ENCODE measurements at regions not wholly inside any gene's neighbourhood (a gene's known extent, or its start where the extent isn't known, plus 50 kb on each side); places are given as distances from the start of the nearest gene placed in this dataset.

DNA sequence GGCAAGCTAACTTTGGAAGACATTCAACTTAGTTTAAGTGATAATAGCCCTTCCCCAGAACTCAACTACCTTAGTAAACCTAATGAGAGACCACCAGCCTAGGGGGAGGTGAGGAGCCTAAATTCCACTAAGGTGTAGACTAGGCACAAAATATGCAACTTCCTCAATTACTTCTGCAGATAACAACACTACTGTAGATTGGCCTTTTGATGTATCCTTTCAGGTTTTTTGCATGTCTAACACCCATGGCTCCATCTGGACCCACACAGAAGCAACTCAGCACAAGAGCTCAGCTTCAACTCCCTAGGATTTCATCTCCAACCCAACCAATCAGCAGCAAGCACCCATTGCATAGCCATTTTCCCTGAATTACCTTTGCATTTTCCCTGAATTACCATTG lies 353.3 kb downstream of the AKAIN1 start:
- H3K9ac ChIP-seq (ENCODE audit: low read depth, low read length): no peak overlapping the region
- H3K27ac ChIP-seq (ENCODE audit: low read length): no peak overlapping the region
- no peak overlapping the region for H3K4me3 ChIP-seq (ENCODE audit: low read length)
- no peaks in the 10 kb centered on the region for H3K27me3 ChIP-seq (ENCODE audit: insufficient read depth, low read length)
- no peaks in the 10 kb centered on the region for H3K9me3 ChIP-seq (ENCODE audit: insufficient read depth, low read depth, low read length)
- H3K36me3 ChIP-seq (ENCODE audit: insufficient read depth, low read depth, low read length): no peaks in the 10 kb centered on the region
- H3K4me1 ChIP-seq (ENCODE audit: insufficient read depth, low read length): no peaks in the 10 kb centered on the region; the same call in 1 of the 2 replicates

DNA sequence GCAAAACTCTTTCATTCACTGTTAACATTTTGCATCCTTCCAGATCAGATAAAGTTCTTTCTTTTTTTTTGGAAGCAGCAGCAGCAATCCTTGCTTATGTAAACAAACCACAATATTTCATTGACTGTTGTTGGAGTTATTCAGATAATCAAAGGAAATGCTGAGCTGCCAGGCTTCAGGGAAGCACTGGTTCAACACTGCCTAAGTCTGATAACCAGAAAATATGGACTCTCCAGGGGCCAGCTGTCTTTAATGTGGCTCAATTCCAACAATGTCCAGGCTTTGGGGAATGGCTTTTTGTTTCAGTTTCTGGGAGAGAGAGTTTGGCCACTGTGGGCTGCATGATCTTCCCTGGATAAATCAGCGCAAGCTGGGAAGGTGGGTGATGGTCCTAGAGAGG lies 354.3 kb downstream of the AKAIN1 start:
- H3K9me3 ChIP-seq (ENCODE audit: insufficient read depth, low read depth, low read length): no peaks in the 10 kb centered on the region
- H3K9ac ChIP-seq (ENCODE audit: low read depth, low read length): no peak overlapping the region
- H3K4me1 ChIP-seq (ENCODE audit: insufficient read depth, low read length): no peaks in the 10 kb centered on the region; the same call in 1 of the 2 replicates
- no peaks in the 10 kb centered on the region for H3K36me3 ChIP-seq (ENCODE audit: insufficient read depth, low read depth, low read length)
- H3K27ac ChIP-seq (ENCODE audit: low read length): no peak overlapping the region
- no peaks in the 10 kb centered on the region for H3K27me3 ChIP-seq (ENCODE audit: insufficient read depth, low read length)
- no peak overlapping the region for H3K4me3 ChIP-seq (ENCODE audit: low read length)

DNA sequence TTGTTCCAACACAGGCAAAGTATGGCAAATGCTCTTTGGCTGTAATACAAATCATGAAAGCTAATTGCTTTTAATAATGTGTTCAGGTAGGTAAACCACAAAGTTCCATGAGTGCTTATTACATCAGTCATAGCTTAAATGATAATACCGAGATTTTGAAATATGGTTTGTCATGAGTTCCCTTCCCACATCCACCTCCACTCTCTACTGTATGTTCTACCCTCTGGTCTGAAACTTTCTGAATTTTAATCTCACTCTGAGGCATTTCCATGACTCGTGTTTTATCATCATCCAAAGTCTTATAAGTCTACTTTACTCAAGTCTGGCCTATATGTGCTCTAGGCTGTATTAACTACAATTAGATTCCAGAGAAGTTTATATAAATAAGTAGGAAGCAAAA lies 354.8 kb downstream of the AKAIN1 start:
- Histone ChIP-seq H3K36me3 (ENCODE audit: insufficient read depth, low read depth, low read length) (no peaks in the 10 kb centered on the region), H3K4me3 (ENCODE audit: low read length) (no peak overlapping the region), H3K4me1 (ENCODE audit: insufficient read depth, low read length) (no peaks in the 10 kb centered on the region; the same call in 1 of the 2 replicates), H3K27me3 (ENCODE audit: insufficient read depth, low read length) (no peaks in the 10 kb centered on the region), H3K9me3 (ENCODE audit: insufficient read depth, low read depth, low read length) (no peaks in the 10 kb centered on the region), H3K27ac (ENCODE audit: low read length) (no peak overlapping the region), H3K9ac (ENCODE audit: low read depth, low read length) (no peak overlapping the region)

- H3K36me3 ChIP-seq (ENCODE audit: insufficient read depth, low read depth, low read length): no peaks in the 10 kb centered on the region
- no peaks in the 10 kb centered on the region; the same call in 1 of the 2 replicates for H3K4me1 ChIP-seq (ENCODE audit: insufficient read depth, low read length)
- no peak overlapping the region for H3K4me3 ChIP-seq (ENCODE audit: low read length)
- no peaks in the 10 kb centered on the region for H3K27me3 ChIP-seq (ENCODE audit: insufficient read depth, low read length)
- H3K27ac ChIP-seq (ENCODE audit: low read length): no peak overlapping the region
- no peak overlapping the region for H3K9ac ChIP-seq (ENCODE audit: low read depth, low read length)
- no peaks in the 10 kb centered on the region for H3K9me3 ChIP-seq (ENCODE audit: insufficient read depth, low read depth, low read length)
Observed at GRCh38 chr18:4839639-4840038, 357.4 kb downstream of the AKAIN1 start.

GRCh38 chr18:4836141-4836540 lies 360.9 kb downstream of the AKAIN1 start:
- H3K27ac ChIP-seq (ENCODE audit: low read length): no peak overlapping the region
- no peaks in the 10 kb centered on the region for H3K9me3 ChIP-seq (ENCODE audit: insufficient read depth, low read depth, low read length)
- no peak overlapping the region for H3K9ac ChIP-seq (ENCODE audit: low read depth, low read length)
- H3K4me1 ChIP-seq (ENCODE audit: insufficient read depth, low read length): no peaks in the 10 kb centered on the region; the same call in 1 of the 2 replicates
- no peaks in the 10 kb centered on the region for H3K36me3 ChIP-seq (ENCODE audit: insufficient read depth, low read depth, low read length)
- H3K27me3 ChIP-seq (ENCODE audit: insufficient read depth, low read length): no peaks in the 10 kb centered on the region
- no peak overlapping the region for H3K4me3 ChIP-seq (ENCODE audit: low read length)

DNA sequence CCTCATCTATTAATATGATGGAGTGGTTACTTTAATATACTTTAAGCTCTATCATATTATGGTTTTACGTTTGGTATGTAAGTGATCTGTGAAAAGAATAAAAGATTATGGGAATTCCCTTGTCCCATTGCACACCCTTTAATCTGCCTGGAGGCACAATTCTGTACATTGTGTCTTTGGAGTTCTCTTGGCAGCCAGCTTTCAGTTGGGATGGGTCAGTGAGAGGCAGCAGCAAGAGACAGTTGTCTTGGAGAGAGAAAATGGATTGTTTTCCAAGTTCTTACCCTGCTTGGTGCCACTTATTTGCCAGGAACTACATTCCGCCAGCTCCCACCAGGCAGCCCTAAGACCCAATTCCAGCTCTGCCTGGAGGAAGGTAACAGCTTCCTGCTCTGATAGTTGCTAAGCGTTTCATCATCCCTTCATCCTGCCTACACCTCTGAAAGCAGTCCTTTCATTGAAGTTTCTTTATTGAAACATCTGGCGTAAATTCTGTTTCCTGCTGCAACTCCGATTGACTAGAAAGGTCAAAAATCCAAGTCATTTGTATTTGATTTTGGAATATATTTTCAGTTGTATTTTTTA lies 365.2 kb downstream of the AKAIN1 start:
- no peaks in the 10 kb centered on the region; the same call in 1 of the 2 replicates for H3K4me1 ChIP-seq (ENCODE audit: insufficient read depth, low read length)
- no peak overlapping the region for H3K4me3 ChIP-seq (ENCODE audit: low read length)
- no peak overlapping the region for H3K9ac ChIP-seq (ENCODE audit: low read depth, low read length)
- H3K27ac ChIP-seq (ENCODE audit: low read length): no peak overlapping the region
- H3K9me3 ChIP-seq (ENCODE audit: insufficient read depth, low read depth, low read length): no peaks in the 10 kb centered on the region
- H3K36me3 ChIP-seq (ENCODE audit: insufficient read depth, low read depth, low read length): no peaks in the 10 kb centered on the region
- no peaks in the 10 kb centered on the region for H3K27me3 ChIP-seq (ENCODE audit: insufficient read depth, low read length)

- Histone ChIP-seq H3K9ac (ENCODE audit: low read depth, low read length) (no peak overlapping the region), H3K4me1 (ENCODE audit: insufficient read depth, low read length) (no peaks in the 10 kb centered on the region; the same call in 1 of the 2 replicates), H3K9me3 (ENCODE audit: insufficient read depth, low read depth, low read length) (no peaks in the 10 kb centered on the region), H3K27me3 (ENCODE audit: insufficient read depth, low read length) (no peaks in the 10 kb centered on the region), H3K36me3 (ENCODE audit: insufficient read depth, low read depth, low read length) (no peaks in the 10 kb centered on the region), H3K4me3 (ENCODE audit: low read length) (no peak overlapping the region), H3K27ac (ENCODE audit: low read length) (no peak overlapping the region)
Observed at GRCh38 chr18:4831127-4831526, 365.9 kb downstream of the AKAIN1 start.

DNA sequence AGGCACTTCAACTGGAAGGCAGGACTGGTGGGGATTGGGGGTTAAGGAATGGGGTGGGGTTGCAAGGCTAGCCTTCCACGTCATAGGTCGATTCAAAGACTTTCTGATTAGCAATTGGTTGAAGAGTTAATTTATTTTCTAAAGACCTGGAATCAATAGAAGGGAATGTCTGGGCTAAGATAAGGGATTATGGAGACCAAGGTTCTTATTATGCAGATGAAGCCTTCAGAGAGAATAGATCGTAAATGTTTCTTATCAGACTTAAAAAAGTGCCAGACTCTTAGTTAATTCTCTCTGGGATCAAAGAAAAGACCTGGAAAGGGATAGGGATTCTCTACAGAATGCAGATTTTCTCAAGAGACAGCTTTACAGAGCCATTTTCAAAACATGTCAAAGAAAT lies 368.0 kb upstream of the DLGAP1 start:
- peaks cover 7% of the 10 kb centered on the region; the same call in 1 of the 2 replicates for H3K4me1 ChIP-seq (ENCODE audit: insufficient read depth, low read length)
- no peak overlapping the region for H3K4me3 ChIP-seq (ENCODE audit: low read length)
- no peaks in the 10 kb centered on the region for H3K27me3 ChIP-seq (ENCODE audit: insufficient read depth, low read length)

GRCh38 chr18:4821801-4822200 lies 366.7 kb upstream of the DLGAP1 start:
- H3K27ac ChIP-seq (ENCODE audit: low read length): no peak overlapping the region
- H3K27me3 ChIP-seq (ENCODE audit: insufficient read depth, low read length): no peaks in the 10 kb centered on the region
- H3K4me1 ChIP-seq (ENCODE audit: insufficient read depth, low read length): peaks cover 7% of the 10 kb centered on the region; the same call in 1 of the 2 replicates
- no peak overlapping the region for H3K4me3 ChIP-seq (ENCODE audit: low read length)
- H3K9ac ChIP-seq (ENCODE audit: low read depth, low read length): no peak overlapping the region
- H3K36me3 ChIP-seq (ENCODE audit: insufficient read depth, low read depth, low read length): no peaks in the 10 kb centered on the region
- H3K9me3 ChIP-seq (ENCODE audit: insufficient read depth, low read depth, low read length): no peaks in the 10 kb centered on the region

More for the DNA sequence above, 368.0 kb upstream of the DLGAP1 start:
- Histone ChIP-seq H3K27ac (ENCODE audit: low read length) (no peak overlapping the region), H3K9me3 (ENCODE audit: insufficient read depth, low read depth, low read length) (no peaks in the 10 kb centered on the region), H3K9ac (ENCODE audit: low read depth, low read length) (no peak overlapping the region), H3K36me3 (ENCODE audit: insufficient read depth, low read depth, low read length) (no peaks in the 10 kb centered on the region)

- Histone ChIP-seq H3K9me3 (ENCODE audit: insufficient read depth, low read depth, low read length) (no peaks in the 10 kb centered on the region), H3K4me1 (ENCODE audit: insufficient read depth, low read length) (peaks cover 7% of the 10 kb centered on the region; the same call in 1 of the 2 replicates), H3K27ac (ENCODE audit: low read length) (no peak overlapping the region), H3K9ac (ENCODE audit: low read depth, low read length) (no peak overlapping the region), H3K36me3 (ENCODE audit: insufficient read depth, low read depth, low read length) (no peaks in the 10 kb centered on the region), H3K27me3 (ENCODE audit: insufficient read depth, low read length) (no peaks in the 10 kb centered on the region), H3K4me3 (ENCODE audit: low read length) (no peak overlapping the region)
Observed at GRCh38 chr18:4817665-4818064, 362.6 kb upstream of the DLGAP1 start.

- Histone ChIP-seq H3K4me1 (ENCODE audit: insufficient read depth, low read length) (peaks cover 6% of the 10 kb centered on the region; the same call in 1 of the 2 replicates), H3K9ac (ENCODE audit: low read depth, low read length) (no peak overlapping the region), H3K27ac (ENCODE audit: low read length) (no peak overlapping the region), H3K27me3 (ENCODE audit: insufficient read depth, low read length) (no peaks in the 10 kb centered on the region), H3K4me3 (ENCODE audit: low read length) (no peak overlapping the region), H3K9me3 (ENCODE audit: insufficient read depth, low read depth, low read length) (no peaks in the 10 kb centered on the region), H3K36me3 (ENCODE audit: insufficient read depth, low read depth, low read length) (no peaks in the 10 kb centered on the region)
Observed at GRCh38 chr18:4813708-4814107, 358.6 kb upstream of the DLGAP1 start.

DNA sequence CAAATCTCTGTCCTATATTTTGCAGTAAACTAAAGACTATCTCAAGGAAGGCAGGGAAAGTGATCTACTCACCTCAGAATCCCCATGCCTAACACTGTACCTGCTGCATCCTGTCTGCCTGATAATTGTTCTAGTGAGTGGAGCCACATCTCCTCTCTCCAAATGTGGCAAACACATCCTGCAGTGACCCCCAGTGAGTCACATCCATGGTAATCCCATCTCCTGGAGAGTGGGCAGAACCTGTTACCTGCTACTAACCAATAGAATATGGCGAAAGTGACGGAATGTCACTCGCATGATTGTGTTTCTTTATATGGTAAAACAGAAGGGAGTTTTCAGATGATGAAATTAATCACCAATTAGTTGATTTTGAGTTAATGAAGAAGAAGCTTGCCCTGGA lies 353.8 kb upstream of the DLGAP1 start:
- Histone ChIP-seq H3K27me3 (ENCODE audit: insufficient read depth, low read length) (no peaks in the 10 kb centered on the region), H3K9ac (ENCODE audit: low read depth, low read length) (no peak overlapping the region), H3K9me3 (ENCODE audit: insufficient read depth, low read depth, low read length) (no peaks in the 10 kb centered on the region), H3K4me1 (ENCODE audit: insufficient read depth, low read length) (peaks cover 6% of the 10 kb centered on the region; the same call in 1 of the 2 replicates), H3K4me3 (ENCODE audit: low read length) (no peak overlapping the region), H3K36me3 (ENCODE audit: insufficient read depth, low read depth, low read length) (no peaks in the 10 kb centered on the region), H3K27ac (ENCODE audit: low read length) (no peak overlapping the region)

Data from iPS-20b (cell line).